ENCODE measurements at regions not wholly inside any gene's neighbourhood (a gene's known extent, or its start where the extent isn't known, plus 50 kb on each side); places are given as distances from the start of the nearest gene placed in this dataset.

GRCh38 chr3:193978486-193978885 is 157.5 kb upstream of the HES1 start:
- Histone ChIP-seq H3K4me1 (ENCODE audit: control insufficient read depth in 4 of 4, insufficient read depth in 4 of 4, low read length in 3 of 4) (peaks cover 0 to 5% (median 0%) of the 10 kb centered on the region in 4 donors), H3K9me3 (ENCODE audit: control insufficient read depth in 4 of 4, low read length in 3 of 4) (no peaks in the 10 kb centered on the region), H3K9ac (ENCODE audit: low read depth in 1 of 2, low read length in 2 of 2) (no peak overlapping the region), H3K27ac (ENCODE audit: low read depth in 1 of 2, low read length in 2 of 2) (no peak overlapping the region), H3K36me3 (ENCODE audit: control insufficient read depth in 4 of 4, insufficient read depth in 3 of 4, low read depth in 1 of 4, low read length in 3 of 4) (no peaks in the 10 kb centered on the region), H3K27me3 (ENCODE audit: control insufficient read depth in 4 of 4, insufficient read depth in 4 of 4, low read length in 3 of 4) (no peaks in the 10 kb centered on the region), H3K4me3 (ENCODE audit: low read depth in 1 of 3, low read length in 3 of 3) (no peak overlapping the region)
- no peak for TF ChIP-seq JUND (IDR thresholded peaks at IDR 0.05)
- no peak for TF ChIP-seq EGR1 (IDR thresholded peaks at IDR 0.05; ENCODE audit: low read depth in 2 of 2)
- no peak for TF ChIP-seq CTCF (IDR thresholded peaks at IDR 0.05; ENCODE audit: low read depth, low read length, missing input control)
- TF ChIP-seq YY1 (IDR thresholded peaks at IDR 0.05): no peak
- TF ChIP-seq FOXA1 (IDR thresholded peaks at IDR 0.05): no peak
- TF ChIP-seq TAF1 (conservative IDR thresholded peaks at IDR 0.05): no peak
- no peak for TF ChIP-seq ZBTB33 (IDR thresholded peaks at IDR 0.05)
- no peak for TF ChIP-seq MAX (IDR thresholded peaks at IDR 0.05)
- TF ChIP-seq NR2F2 (IDR thresholded peaks at IDR 0.05): no peak
- no peak for TF ChIP-seq SP1 (IDR thresholded peaks at IDR 0.05)
- DNase-seq (ENCODE audit: low spot score): no peak
- 91% methylated on average over 6 of the region's 6 CpGs for WGBS

- TF ChIP-seq SP1 (IDR thresholded peaks at IDR 0.05): no peak
- no peak for TF ChIP-seq FOXA1 (IDR thresholded peaks at IDR 0.05)
- no peak for TF ChIP-seq EGR1 (IDR thresholded peaks at IDR 0.05; ENCODE audit: low read depth in 2 of 2)
- Histone ChIP-seq H3K4me3 (ENCODE audit: low read depth in 1 of 3, low read length in 3 of 3) (no peak overlapping the region), H3K27ac (ENCODE audit: low read depth in 1 of 2, low read length in 2 of 2) (no peak overlapping the region), H3K9me3 (ENCODE audit: control insufficient read depth in 4 of 4, low read length in 3 of 4) (no peaks in the 10 kb centered on the region), H3K9ac (ENCODE audit: low read depth in 1 of 2, low read length in 2 of 2) (no peak overlapping the region), H3K27me3 (ENCODE audit: control insufficient read depth in 4 of 4, insufficient read depth in 4 of 4, low read length in 3 of 4) (no peaks in the 10 kb centered on the region), H3K36me3 (ENCODE audit: control insufficient read depth in 4 of 4, insufficient read depth in 3 of 4, low read depth in 1 of 4, low read length in 3 of 4) (no peaks in the 10 kb centered on the region), H3K4me1 (ENCODE audit: control insufficient read depth in 4 of 4, insufficient read depth in 4 of 4, low read length in 3 of 4) (peaks cover 0 to under 1% (median 0%) of the 10 kb centered on the region in 4 donors)
- 92% methylated on average over 7 of the region's 7 CpGs for WGBS
- no peak for DNase-seq (ENCODE audit: low spot score)
Measured at GRCh38 chr3:193980326-193980725, 155.6 kb upstream of the HES1 start.

- H3K27ac ChIP-seq (ENCODE audit: low read depth in 1 of 2, low read length in 2 of 2): no peak overlapping the region
Measured at GRCh38 chr3:193980905-193981304, 155.0 kb upstream of the HES1 start.

More at GRCh38 chr3:193980905-193981304, 155.0 kb upstream of the HES1 start:
- DNase-seq (ENCODE audit: low spot score): no peak
- H3K4me1 ChIP-seq (ENCODE audit: control insufficient read depth in 4 of 4, insufficient read depth in 4 of 4, low read length in 3 of 4): no peaks in the 10 kb centered on the region
- H3K9ac ChIP-seq (ENCODE audit: low read depth in 1 of 2, low read length in 2 of 2): no peak overlapping the region
- no peaks in the 10 kb centered on the region for H3K36me3 ChIP-seq (ENCODE audit: control insufficient read depth in 4 of 4, insufficient read depth in 3 of 4, low read depth in 1 of 4, low read length in 3 of 4)
- H3K9me3 ChIP-seq (ENCODE audit: control insufficient read depth in 4 of 4, low read length in 3 of 4): no peaks in the 10 kb centered on the region
- H3K27me3 ChIP-seq (ENCODE audit: control insufficient read depth in 4 of 4, insufficient read depth in 4 of 4, low read length in 3 of 4): no peaks in the 10 kb centered on the region
- WGBS: 97% methylated on average over 3 of the region's 3 CpGs
- TF ChIP-seq CTCF (IDR thresholded peaks at IDR 0.05; ENCODE audit: low read depth, low read length, missing input control): no peak
- TF ChIP-seq NR2F2 (IDR thresholded peaks at IDR 0.05): no peak
- no peak overlapping the region for H3K4me3 ChIP-seq (ENCODE audit: low read depth in 1 of 3, low read length in 3 of 3)

All from liver (tissue), 8 donors.